ENCODE measurements at regions not wholly inside any gene's neighbourhood (a gene's known extent, or its start where the extent isn't known, plus 50 kb on each side); places are given as distances from the start of the nearest gene placed in this dataset.

DNA sequence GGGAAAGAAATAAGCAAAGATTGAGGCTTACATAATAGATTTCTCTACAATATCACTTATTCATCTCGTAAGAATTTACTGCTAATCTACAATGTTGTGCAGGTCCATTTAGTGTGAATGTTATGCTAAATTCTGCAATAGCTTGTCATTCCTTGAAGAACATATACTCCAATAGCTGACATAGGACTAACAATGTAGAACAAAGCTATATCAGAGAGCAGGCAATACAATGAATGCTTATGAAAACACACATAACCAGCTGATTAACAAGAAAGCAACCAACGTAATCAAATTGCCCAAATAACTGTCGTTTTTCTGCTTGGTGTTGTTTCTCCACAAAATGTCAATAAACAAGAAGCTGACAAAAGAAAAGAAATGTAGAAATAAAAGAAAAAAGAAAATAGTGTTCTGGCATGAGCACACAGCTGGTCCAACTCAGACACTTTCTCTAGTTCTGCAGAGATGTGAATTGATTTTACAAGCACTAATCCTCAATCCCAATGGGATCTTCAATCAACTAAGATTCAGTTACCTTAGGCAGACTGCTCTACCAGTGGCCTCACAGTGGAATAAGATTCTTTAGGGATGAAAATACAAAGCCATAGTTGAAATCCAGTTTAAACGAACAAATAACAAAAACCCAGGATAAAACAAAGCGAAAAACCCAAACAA, 1024.7 kb upstream of the PIK3C3 start:
- no peak overlapping the region for H3K27ac ChIP-seq (ENCODE audit: low read depth in 2 of 2, low read length in 2 of 2)
- no peak for FAIRE-seq
- intact Hi-C loops (cut with DNase I), result no loop called here

DNA sequence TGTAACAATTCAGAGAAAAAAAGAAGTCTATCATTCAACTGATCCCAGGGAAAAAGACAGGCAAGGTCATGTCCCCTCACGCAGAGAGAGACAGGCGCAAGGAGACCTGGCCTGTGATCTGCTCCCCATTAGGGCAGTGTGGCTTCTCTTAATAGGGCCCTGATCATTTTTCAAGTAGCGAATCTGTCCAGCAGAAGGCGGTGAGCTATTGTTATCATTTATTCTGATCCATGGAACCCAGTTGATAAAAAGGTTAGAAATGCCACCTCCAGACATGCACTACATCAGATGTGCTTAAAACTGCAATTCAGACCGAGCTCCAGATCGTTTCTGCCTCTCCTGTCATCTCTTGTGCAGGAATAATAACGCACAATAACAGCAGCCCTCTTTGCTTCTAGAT, 1025.6 kb upstream of the PIK3C3 start:
- FAIRE-seq (no peak), DNase-seq (no peak)
- intact Hi-C loops (cut with DNase I), result no loop called here
- Histone ChIP-seq H3K27ac (ENCODE audit: low read depth in 2 of 2, low read length in 2 of 2) (no peak overlapping the region), H3K4me3 (ENCODE audit: low read length in 3 of 3) (no peak overlapping the region), H3K9ac (ENCODE audit: low read length in 3 of 3) (no peak overlapping the region), H3K36me3 (ENCODE audit: control insufficient read depth in 2 of 3, insufficient read depth in 3 of 3, low read length in 3 of 3) (no peaks in the 10 kb centered on the region), H3K9me3 (ENCODE audit: control insufficient read depth in 2 of 3, insufficient read depth in 1 of 3, low read length in 3 of 3) (no peaks in the 10 kb centered on the region), H3K4me1 (ENCODE audit: control insufficient read depth in 2 of 3, insufficient read depth in 2 of 3, low read depth in 1 of 3, low read length in 3 of 3) (no peaks in the 10 kb centered on the region), H3K27me3 (ENCODE audit: control insufficient read depth, insufficient read depth, low read length) (no peaks in the 10 kb centered on the region)
- TF ChIP-seq CTCF (IDR thresholded peaks at IDR 0.05; ENCODE audit: borderline replicate concordance, extremely low read depth, insufficient read depth), result no peak

More for the DNA sequence above, 1024.7 kb upstream of the PIK3C3 start:
- H3K27me3 ChIP-seq (ENCODE audit: control insufficient read depth, insufficient read depth, low read length), result no peaks in the 10 kb centered on the region
- no peaks in the 10 kb centered on the region for H3K4me1 ChIP-seq (ENCODE audit: control insufficient read depth in 2 of 3, insufficient read depth in 2 of 3, low read depth in 1 of 3, low read length in 3 of 3)
- H3K9ac ChIP-seq (ENCODE audit: low read length in 3 of 3), result no peak overlapping the region
- H3K36me3 ChIP-seq (ENCODE audit: control insufficient read depth in 2 of 3, insufficient read depth in 3 of 3, low read length in 3 of 3), result no peaks in the 10 kb centered on the region
- no peaks in the 10 kb centered on the region for H3K9me3 ChIP-seq (ENCODE audit: control insufficient read depth in 2 of 3, insufficient read depth in 1 of 3, low read length in 3 of 3)
- TF ChIP-seq CTCF (IDR thresholded peaks at IDR 0.05; ENCODE audit: borderline replicate concordance, extremely low read depth, insufficient read depth), result no peak
- DNase-seq, result no peak
- H3K4me3 ChIP-seq (ENCODE audit: low read length in 3 of 3), result no peak overlapping the region

DNA sequence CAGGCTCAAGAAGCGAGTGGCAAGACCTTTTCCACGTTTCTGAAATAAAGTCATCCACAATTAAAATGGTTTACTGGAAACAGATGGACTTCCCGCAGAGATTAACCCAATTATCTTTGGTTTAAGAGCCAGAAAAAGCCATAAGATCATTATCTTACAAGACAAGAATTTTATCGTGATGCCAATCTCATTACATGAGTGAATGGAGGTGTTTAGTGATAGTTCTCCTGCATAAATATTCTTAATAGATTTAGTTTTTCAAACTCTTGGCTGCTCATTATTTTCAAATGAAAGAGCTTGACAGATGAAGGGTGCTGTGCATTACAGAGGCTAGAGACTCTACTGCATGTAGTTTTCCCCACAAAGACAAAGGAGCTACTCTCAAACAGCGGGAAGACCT, 1028.4 kb upstream of the PIK3C3 start:
- Histone ChIP-seq H3K4me3 (ENCODE audit: low read length in 3 of 3) (no peak overlapping the region), H3K27ac (ENCODE audit: low read depth in 2 of 2, low read length in 2 of 2) (no peak overlapping the region), H3K9ac (ENCODE audit: low read length in 3 of 3) (no peak overlapping the region), H3K27me3 (ENCODE audit: control insufficient read depth, insufficient read depth, low read length) (no peaks in the 10 kb centered on the region), H3K9me3 (ENCODE audit: control insufficient read depth in 2 of 3, insufficient read depth in 1 of 3, low read length in 3 of 3) (no peaks in the 10 kb centered on the region), H3K36me3 (ENCODE audit: control insufficient read depth in 2 of 3, insufficient read depth in 3 of 3, low read length in 3 of 3) (no peaks in the 10 kb centered on the region), H3K4me1 (ENCODE audit: control insufficient read depth in 2 of 3, insufficient read depth in 2 of 3, low read depth in 1 of 3, low read length in 3 of 3) (no peaks in the 10 kb centered on the region)
- DNase-seq (no peak), FAIRE-seq (no peak)
- intact Hi-C loops (cut with DNase I), result no loop called here
- no peak for TF ChIP-seq CTCF (IDR thresholded peaks at IDR 0.05; ENCODE audit: borderline replicate concordance, extremely low read depth, insufficient read depth)

- FAIRE-seq, result no peak
- H3K9me3 ChIP-seq (ENCODE audit: control insufficient read depth in 2 of 3, insufficient read depth in 1 of 3, low read length in 3 of 3), result no peaks in the 10 kb centered on the region
- no peaks in the 10 kb centered on the region for H3K27me3 ChIP-seq (ENCODE audit: control insufficient read depth, insufficient read depth, low read length)
- no peaks in the 10 kb centered on the region for H3K4me1 ChIP-seq (ENCODE audit: control insufficient read depth in 2 of 3, insufficient read depth in 2 of 3, low read depth in 1 of 3, low read length in 3 of 3)
- no peaks in the 10 kb centered on the region for H3K36me3 ChIP-seq (ENCODE audit: control insufficient read depth in 2 of 3, insufficient read depth in 3 of 3, low read length in 3 of 3)
- no peak for DNase-seq
- intact Hi-C loops (cut with DNase I), result no loop called here
- H3K27ac ChIP-seq (ENCODE audit: low read depth in 2 of 2, low read length in 2 of 2), result no peak overlapping the region
- no peak overlapping the region for H3K4me3 ChIP-seq (ENCODE audit: low read length in 3 of 3)
- TF ChIP-seq CTCF (IDR thresholded peaks at IDR 0.05; ENCODE audit: borderline replicate concordance, extremely low read depth, insufficient read depth), result no peak
- no peak overlapping the region for H3K9ac ChIP-seq (ENCODE audit: low read length in 3 of 3)
Measured at GRCh38 chr18:40925071-40925541, 1029.9 kb upstream of the PIK3C3 start.
